SK-N-MC (cell line): ENCODE measurements at regions not wholly inside any gene's neighbourhood (a gene's known extent, or its start where the extent isn't known, plus 50 kb on each side); places are given as distances from the start of the nearest gene placed in this dataset.

Source experiments
- EZH2 ChIP-seq: fragments of 200-600 bp; sonication (generic); IDR thresholded peaks from one replicate; pipeline ENCODE4 v1.6.1; 2017; ENCODE audit warnings: antibody characterized with exemption
- POLR2AphosphoS5 ChIP-seq: IDR thresholded peaks from 2 replicates; pipeline ENCODE4 v1.6.1; 2012; ENCODE audit warnings: mild to moderate bottlenecking, low read depth, low read length, borderline replicate concordance

DNA sequence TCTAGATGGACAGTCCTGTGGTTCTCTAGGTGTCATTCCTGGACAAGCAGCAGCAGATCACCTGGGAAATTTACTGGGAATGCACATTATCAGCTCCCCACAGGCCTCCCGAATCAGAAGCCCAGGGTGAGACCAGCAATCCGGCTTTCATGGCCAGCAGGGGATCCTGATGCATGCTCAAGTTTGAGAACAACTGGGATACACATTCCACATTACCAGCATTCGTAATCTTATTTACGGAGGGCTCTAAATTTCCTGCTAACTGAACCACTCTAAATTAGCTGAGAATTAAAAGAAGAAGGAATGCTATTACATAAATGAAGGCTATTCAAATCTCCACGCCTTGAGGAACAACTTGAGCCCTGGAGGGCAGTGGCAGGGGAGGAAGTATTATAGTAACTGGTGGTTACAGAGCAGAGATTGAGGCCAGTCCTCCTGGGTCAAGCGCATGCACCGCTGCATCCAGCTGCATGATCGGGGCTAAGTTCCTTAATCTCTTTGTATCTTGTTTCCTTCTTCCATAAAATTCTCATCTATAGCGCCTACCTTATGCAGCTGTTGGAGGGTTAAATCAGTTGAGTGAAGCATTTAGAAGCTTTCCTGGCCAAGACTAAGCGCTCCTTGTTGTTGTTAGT is 403.7 kb downstream of the CDH26 start:
- TF ChIP-seq EZH2 (no peak), POLR2AphosphoS5 (no peak)
